ENCODE measurements at regions not wholly inside any gene's neighbourhood (a gene's known extent, or its start where the extent isn't known, plus 50 kb on each side); places are given as distances from the start of the nearest gene placed in this dataset.

DNA sequence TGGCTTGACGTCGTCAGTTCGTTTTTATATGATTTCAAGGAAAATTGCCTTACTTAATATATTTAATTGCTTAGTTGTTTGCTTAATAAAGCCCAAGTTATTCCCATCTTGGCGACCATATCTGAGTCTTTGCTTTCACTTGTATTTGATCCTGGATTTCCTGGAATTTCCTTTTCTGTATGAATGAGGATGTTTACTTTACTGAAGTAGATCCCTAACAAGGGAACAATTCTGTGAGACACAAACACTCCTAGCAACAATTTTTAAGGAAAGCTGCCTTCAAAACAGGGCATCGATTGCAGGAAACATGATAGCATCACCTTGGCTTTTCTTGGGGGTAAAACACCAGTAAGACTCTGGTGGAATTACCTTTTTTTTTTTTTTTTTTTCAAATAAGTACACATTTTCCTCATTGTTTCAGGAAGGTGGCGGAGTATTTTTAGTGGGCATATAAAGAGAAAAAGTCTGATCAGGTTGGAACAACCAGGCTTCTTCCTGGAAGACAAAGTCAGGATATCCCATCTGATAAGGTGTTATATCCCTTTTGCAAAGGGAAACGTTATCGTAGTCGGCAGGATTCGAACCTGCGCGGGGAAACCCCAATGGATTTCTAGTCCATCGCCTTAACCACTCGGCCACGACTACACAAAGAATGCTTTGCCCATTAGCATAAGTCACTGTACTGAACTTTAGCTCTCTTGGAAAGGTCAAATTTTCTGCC, 68.5 kb upstream of the ZNF184 start (continued):
- TF ChIP-seq ZNF614 (CRISPR knock-in tag; IDR thresholded peaks at IDR 0.05; ENCODE audit: borderline replicate concordance) (peak; percentile 96; the same call in 1 of the 2 replicates), TEF (CRISPR knock-in tag; IDR thresholded peaks at IDR 0.05) (no peak), ZNF720 (CRISPR knock-in tag; IDR thresholded peaks at IDR 0.05) (no peak), KAT7 (CRISPR knock-in tag; IDR thresholded peaks at IDR 0.05; ENCODE audit: borderline replicate concordance) (no peak), ZNF24 (IDR thresholded peaks at IDR 0.05) (peak; percentile 70), NR2F1 (CRISPR knock-in tag; IDR thresholded peaks at IDR 0.05) (0 out of 4 replicates have a peak, but pooled peaks of 1 of the 2 experiments have one; percentile 10), ZNF12 (CRISPR knock-in tag; IDR thresholded peaks at IDR 0.05) (no peak), ZNF432 (CRISPR knock-in tag; IDR thresholded peaks at IDR 0.05; ENCODE audit: borderline replicate concordance) (no peak), ZSCAN31 (CRISPR knock-in tag; IDR thresholded peaks at IDR 0.05; ENCODE audit: low read depth) (0 out of 2 replicates have a peak, but pooled peaks have one; percentile 35)
- TF ChIP-seq, protein P1, sequence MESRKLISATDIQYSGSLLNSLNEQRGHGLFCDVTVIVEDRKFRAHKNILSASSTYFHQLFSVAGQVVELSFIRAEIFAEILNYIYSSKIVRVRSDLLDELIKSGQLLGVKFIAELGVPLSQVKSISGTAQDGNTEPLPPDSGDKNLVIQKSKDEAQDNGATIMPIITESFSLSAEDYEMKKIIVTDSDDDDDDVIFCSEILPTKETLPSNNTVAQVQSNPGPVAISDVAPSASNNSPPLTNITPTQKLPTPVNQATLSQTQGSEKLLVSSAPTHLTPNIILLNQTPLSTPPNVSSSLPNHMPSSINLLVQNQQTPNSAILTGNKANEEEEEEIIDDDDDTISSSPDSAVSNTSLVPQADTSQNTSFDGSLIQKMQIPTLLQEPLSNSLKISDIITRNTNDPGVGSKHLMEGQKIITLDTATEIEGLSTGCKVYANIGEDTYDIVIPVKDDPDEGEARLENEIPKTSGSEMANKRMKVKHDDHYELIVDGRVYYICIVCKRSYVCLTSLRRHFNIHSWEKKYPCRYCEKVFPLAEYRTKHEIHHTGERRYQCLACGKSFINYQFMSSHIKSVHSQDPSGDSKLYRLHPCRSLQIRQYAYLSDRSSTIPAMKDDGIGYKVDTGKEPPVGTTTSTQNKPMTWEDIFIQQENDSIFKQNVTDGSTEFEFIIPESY (CRISPR knock-in tag; IDR thresholded peaks at IDR 0.05): no peak

DNA sequence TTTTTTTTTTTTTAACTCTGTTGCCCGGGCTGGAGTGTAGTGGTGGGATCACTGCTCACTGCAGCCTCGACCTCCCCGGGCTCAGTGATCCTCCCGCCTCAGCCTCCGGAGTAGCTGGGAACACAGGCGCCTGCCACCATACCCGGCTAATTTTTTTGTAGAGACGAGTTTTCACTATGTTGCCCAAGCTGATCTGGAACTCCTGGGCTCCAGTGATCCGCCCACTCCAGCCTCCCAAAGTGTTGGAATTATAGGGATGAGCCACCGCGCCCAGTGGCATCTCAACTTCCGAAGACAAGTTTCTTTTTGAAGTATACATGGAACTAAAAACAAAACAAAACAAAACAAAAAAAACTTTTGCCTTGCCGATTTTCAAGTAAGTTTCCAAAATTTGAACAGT, 66.6 kb upstream of the ZNF184 start:
- Histone ChIP-seq H3K4me2 (ENCODE audit: low read depth, low read length) (no peak overlapping the region), H3K9me3 (ENCODE audit: low read length) (no peaks in the 10 kb centered on the region), H3K4me3 (replicated peaks in 1 of 3; ENCODE audit: insufficient read depth in 1 of 3, low read depth in 2 of 3, low read length in 3 of 3) (no peak overlapping the region), H4K20me1 (ENCODE audit: insufficient read depth, low read length) (no peaks in the 10 kb centered on the region; the same call in 1 of the 2 replicates), H3K9ac (ENCODE audit: insufficient read depth, low read depth, low read length) (no peak overlapping the region), H3K4me1 (ENCODE audit: insufficient read depth, low read length) (peaks cover 12% of the 10 kb centered on the region; the same call in 1 of the 2 replicates), H3K79me2 (ENCODE audit: insufficient read depth, low read length) (no peaks in the 10 kb centered on the region), H2AFZ (ENCODE audit: low read length) (no peak overlapping the region), H3K27me3 (ENCODE audit: control insufficient read depth in 1 of 2, insufficient read depth in 2 of 2, low read length in 2 of 2) (no peaks in the 10 kb centered on the region), H3K36me3 (replicated peaks in 1 of 2; ENCODE audit: control insufficient read depth in 1 of 2, insufficient read depth in 2 of 2, low read length in 2 of 2) (no peaks in the 10 kb centered on the region), H3K27ac (ENCODE audit: extremely low read length, insufficient read depth, low read length) (no peak overlapping the region)
- TF ChIP-seq TBP (CRISPR knock-in tag; IDR thresholded peaks at IDR 0.05) (no peak), PATZ1 (CRISPR knock-in tag; IDR thresholded peaks at IDR 0.05) (no peak), ESRRA (CRISPR knock-in tag; IDR thresholded peaks at IDR 0.05; ENCODE audit: low read depth) (no peak)
- no peak for FAIRE-seq
- POLR2A ChIA-PET: no interaction called here
- BruUV-seq (replicated peaks): no TSS peak
- ATAC-seq: no peak
- 55% methylated on average over 13 of the region's 13 CpGs for whole genome bisulfite sequencing (ENCODE audit: low lambda C conversion rate)
- intact Hi-C loops (cut with micrococcal nuclease; ENCODE audit: unreplicated experiment): no loop called here
- no peak for DNase-seq (ENCODE audit: low spot score)
- in situ Hi-C loops (cut with HindIII; ENCODE audit: extremely low pct_ligation_motif_present, low pct_unique_long_range_greater_than_20kb): no loop called here
- CTCF ChIA-PET (ENCODE audit: low intra/inter-chr PET ratio, low total read pairs): no interaction called here

All from HepG2 (cell line).